A673 (cell line): ENCODE measurements at regions not wholly inside any gene's neighbourhood (a gene's known extent, or its start where the extent isn't known, plus 50 kb on each side); places are given as distances from the start of the nearest gene placed in this dataset.

ENCODE experiments used
- BruUV-seq: library from RNA; stranded (reverse); fragments of 400-500 nt; replicated peaks from 2 replicates; lab custom pipeline; 2021; lab: Mats Ljungman, UMichigan
- CTCF ChIA-PET: fragments of 300-600 bp; sonication (Branson Sonifier 250); formaldehyde crosslinking; loops from one replicate; lab custom pipeline; 2022; ENCODE audit warnings: antibody characterized with exemption; lab: Charles Lee
- POLR2A ChIA-PET: fragments of 300-600 bp; sonication (Branson Sonifier 250); formaldehyde crosslinking; loops from one replicate; lab custom pipeline; 2022; ENCODE audit warnings: antibody characterized with exemption; ENCODE audit not compliant: low non-redundant PET; lab: Charles Lee
- DNase-seq: peaks from one replicate; pipeline ENCODE4 v3.0.0-alpha.2; 2015; ENCODE audit warnings: low spot score
- H3K27ac ChIP-seq: fragments of 200-600 bp; sonication (generic); 2 replicates; pipeline ENCODE4 v1.5.1; 2016; ENCODE audit warnings: mixed run types, low read depth, mild to moderate bottlenecking, mixed read lengths, antibody characterized with exemption, low read length; ENCODE audit not compliant: poor library complexity, severe bottlenecking
- H3K27me3 ChIP-seq: fragments of 200-600 bp; sonication (generic); replicated peaks from 2 replicates; pipeline ENCODE4 v1.6.1; 2017; ENCODE audit warnings: mixed run types, low read depth, mild to moderate bottlenecking, mixed read lengths, antibody characterized with exemption, low read length; ENCODE audit not compliant: insufficient read depth, poor library complexity
- H3K36me3 ChIP-seq: fragments of 200-600 bp; sonication (generic); 2 replicates; pipeline ENCODE4 v1.6.1; 2016; ENCODE audit warnings: mixed run types, mild to moderate bottlenecking, mixed read lengths, antibody characterized with exemption, low read length; ENCODE audit not compliant: insufficient read depth, poor library complexity, severe bottlenecking
- H3K4me1 ChIP-seq: fragments of 200-600 bp; sonication (generic); 2 replicates; pipeline ENCODE4 v1.6.1; 2017; ENCODE audit warnings: mixed run types, mild to moderate bottlenecking, mixed read lengths, antibody characterized with exemption, low read length; ENCODE audit not compliant: insufficient read depth, poor library complexity, severe bottlenecking
- H3K4me3 ChIP-seq: fragments of 200-600 bp; sonication (generic); 2 replicates; pipeline ENCODE4 v1.5.1; 2016; ENCODE audit warnings: low read depth, mixed run types, mild to moderate bottlenecking, mixed read lengths, low read length; ENCODE audit not compliant: poor library complexity, severe bottlenecking
- H3K9me3 ChIP-seq: fragments of 200-600 bp; sonication (generic); 2 replicates; pipeline ENCODE4 v1.6.1; 2016; ENCODE audit warnings: mixed run types, low read depth, mild to moderate bottlenecking, mixed read lengths, antibody characterized with exemption, low read length; ENCODE audit not compliant: poor library complexity, severe bottlenecking
- CTCF ChIP-seq: fragments of 300-800, 200-600 bp; sonication (generic); conservative IDR thresholded peaks from 2 replicates; pipeline ENCODE4 v1.5.1; 2017; ENCODE audit warnings: low read depth, mild to moderate bottlenecking, antibody characterized with exemption, low read length, moderate library complexity, mixed read lengths
- EZH2 ChIP-seq: fragments of 200-600 bp; sonication (generic); IDR thresholded peaks from 2 replicates; pipeline ENCODE4 v1.6.1; 2017; ENCODE audit warnings: borderline replicate concordance, low read depth, mild to moderate bottlenecking, mixed read lengths, antibody characterized with exemption, low read length; ENCODE audit not compliant: poor library complexity, severe bottlenecking
- intact Hi-C: fragments of 100-400 bp; cut with micrococcal nuclease; formaldehyde crosslinking; loops from one replicate; pipeline ENCODE4 v1.10.0; 2022; ENCODE audit not compliant: unreplicated experiment

DNA sequence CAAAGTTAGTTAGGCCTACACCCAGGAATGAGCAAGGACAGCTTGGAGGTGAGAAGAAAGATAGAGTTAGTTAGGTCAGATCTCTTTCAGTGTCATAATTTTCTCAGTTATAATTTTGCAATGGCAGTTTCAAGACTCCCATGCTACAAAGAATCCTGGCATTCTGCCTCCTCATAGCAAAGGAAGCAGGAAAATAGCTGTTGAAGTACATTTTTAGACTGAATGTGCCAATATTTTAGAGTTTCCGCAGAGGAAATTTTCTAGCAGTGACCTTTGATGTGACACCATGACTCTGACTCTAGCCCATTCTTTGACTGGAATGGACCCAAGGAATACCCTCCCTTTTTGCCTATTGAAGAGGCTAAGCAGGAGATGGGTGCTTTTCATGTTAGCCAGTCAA lies 371.7 kb downstream of the PIK3C3 start:
- no peak for DNase-seq
- H3K4me3 ChIP-seq = no peak overlapping the region
- no peaks in the 10 kb centered on the region for H3K9me3 ChIP-seq
- no peaks in the 10 kb centered on the region for H3K36me3 ChIP-seq
- ChIA-PET CTCF (no interaction called here), POLR2A (no interaction called here)
- BruUV-seq = no TSS peak
- H3K27ac ChIP-seq = no peak overlapping the region
- H3K4me1 ChIP-seq = peaks cover 6% of the 10 kb centered on the region
- TF ChIP-seq EZH2 = no peak
- no peak for TF ChIP-seq CTCF
- intact Hi-C loops = loop anchor here (5.0 kb wide), 1 partner anchor 49 kb away; no protein-coding TSS in a partner anchor
- no peaks in the 10 kb centered on the region for H3K27me3 ChIP-seq

GRCh38 chr18:42328931-42329330 lies 373.9 kb downstream of the PIK3C3 start:
- no peak overlapping the region for H3K4me3 ChIP-seq
- no peak for DNase-seq
- BruUV-seq = no TSS peak
- no peak overlapping the region for H3K27ac ChIP-seq
- intact Hi-C loops = loop anchor here (5.0 kb wide), 1 partner anchor 52 kb away; no protein-coding TSS in a partner anchor
- H3K9me3 ChIP-seq = no peaks in the 10 kb centered on the region
- no peaks in the 10 kb centered on the region for H3K36me3 ChIP-seq
- CTCF ChIA-PET = no interaction called here
- TF ChIP-seq CTCF = no peak
- no peak for TF ChIP-seq EZH2
- H3K4me1 ChIP-seq = peaks cover 15% of the 10 kb centered on the region
- H3K27me3 ChIP-seq = no peaks in the 10 kb centered on the region
- POLR2A ChIA-PET = no interaction called here

- Histone ChIP-seq H3K9me3 (peaks cover 5% of the 10 kb centered on the region), H3K36me3 (no peaks in the 10 kb centered on the region), H3K27me3 (no peaks in the 10 kb centered on the region), H3K27ac (no peak overlapping the region), H3K4me3 (no peak overlapping the region), H3K4me1 (peaks cover 14% of the 10 kb centered on the region)
- no peak for TF ChIP-seq CTCF
- no peak for TF ChIP-seq EZH2
- intact Hi-C loops = no loop called here
- no TSS peak for BruUV-seq
- ChIA-PET CTCF (no interaction called here), POLR2A (no interaction called here)
- peak; percentile 41 for DNase-seq
Measured at GRCh38 chr18:42330296-42330695, 375.3 kb downstream of the PIK3C3 start.
